ENCODE measurements at regions not wholly inside any gene's neighbourhood (a gene's known extent, or its start where the extent isn't known, plus 50 kb on each side); places are given as distances from the start of the nearest gene placed in this dataset.

GRCh38 chr3:13208706-13209633 lies 135.7 kb upstream of the IQSEC1 start:
- no peak for DNase-seq (ENCODE audit: low spot score)

GRCh38 chr3:13207975-13208705 lies 134.9 kb upstream of the IQSEC1 start:
- no peak for DNase-seq (ENCODE audit: low spot score)

GRCh38 chr3:13207578-13207922 lies 134.3 kb upstream of the IQSEC1 start:
- DNase-seq (ENCODE audit: low spot score): no peak

- no peak for DNase-seq (ENCODE audit: low spot score)
Measured at GRCh38 chr3:13206799-13207577, 133.8 kb upstream of the IQSEC1 start.

- DNase-seq (ENCODE audit: low spot score): no peak
Measured at GRCh38 chr3:13205567-13206143, 132.4 kb upstream of the IQSEC1 start.

GRCh38 chr3:13204177-13204581 lies 130.9 kb upstream of the IQSEC1 start:
- no peak for DNase-seq (ENCODE audit: low spot score)

GRCh38 chr3:13203398-13204176 lies 130.4 kb upstream of the IQSEC1 start:
- DNase-seq (ENCODE audit: low spot score): no peak

GRCh38 chr3:13202744-13203397 lies 129.6 kb upstream of the IQSEC1 start:
- no peak for DNase-seq (ENCODE audit: low spot score)

GRCh38 chr3:13201851-13202250 lies 128.6 kb upstream of the IQSEC1 start:
- peak; percentile 11 for DNase-seq (ENCODE audit: low spot score)

GRCh38 chr3:13200946-13201345 lies 127.7 kb upstream of the IQSEC1 start:
- DNase-seq (ENCODE audit: low spot score): peak; percentile 9

GRCh38 chr3:13200465-13200864 lies 127.2 kb upstream of the IQSEC1 start:
- DNase-seq (ENCODE audit: low spot score): no peak

- DNase-seq (ENCODE audit: low spot score): no peak
Measured at GRCh38 chr3:13199899-13200451, 126.7 kb upstream of the IQSEC1 start.

GRCh38 chr3:13199006-13199776 lies 126.0 kb upstream of the IQSEC1 start:
- no peak for DNase-seq (ENCODE audit: low spot score)

GRCh38 chr3:13198264-13198879 lies 125.1 kb upstream of the IQSEC1 start:
- DNase-seq (ENCODE audit: low spot score): no peak

- DNase-seq (ENCODE audit: low spot score): no peak
Measured at GRCh38 chr3:13197795-13198194, 124.6 kb upstream of the IQSEC1 start.

- DNase-seq (ENCODE audit: low spot score): no peak
Measured at GRCh38 chr3:13197281-13197680, 124.1 kb upstream of the IQSEC1 start.

- DNase-seq (ENCODE audit: low spot score): no peak
Measured at GRCh38 chr3:13195374-13195773, 122.1 kb upstream of the IQSEC1 start.

GRCh38 chr3:13194285-13195209 lies 121.3 kb upstream of the IQSEC1 start:
- no peak for DNase-seq (ENCODE audit: low spot score)
